ENCODE measurements at regions not wholly inside any gene's neighbourhood (a gene's known extent, or its start where the extent isn't known, plus 50 kb on each side); places are given as distances from the start of the nearest gene placed in this dataset.
"Not testable (repeated sequence)": the region's sequence is repeated elsewhere in the genome, so short reads cannot be mapped to it uniquely, and the experiment has no call there.

- not testable (repeated sequence) for TF ChIP-seq POLR2AphosphoS5 (IDR thresholded peaks at IDR 0.05; ENCODE audit: insufficient read depth in 1 of 2, low read depth in 1 of 2); POLR2A (IDR thresholded peaks at IDR 0.05); CTCF (IDR thresholded peaks at IDR 0.05)
These were observed 287.2 kb upstream of the PLGLB2 start for GRCh38 chr2:87460662-87461061.
